Osteoblast (primary cell): ENCODE measurements at regions not wholly inside any gene's neighbourhood (a gene's known extent, or its start where the extent isn't known, plus 50 kb on each side); places are given as distances from the start of the nearest gene placed in this dataset.
A peak's percentile ranks its signal among the peaks of the same experiment; 100 is the strongest.
"Not testable (repeated sequence)": the region's sequence is repeated elsewhere in the genome, so short reads cannot be mapped to it uniquely, and the experiment has no call there.

ENCODE experiments used
- DNase-seq: peaks from one replicate; pipeline ENCODE4 v3.0.0; 2011; ENCODE audit warnings: low spot score, mixed read lengths; ENCODE audit not compliant: insufficient read length; ENCODE audit errors: missing footprints
- H2AFZ ChIP-seq: 2 replicates; pipeline ENCODE4 v1.6.0; 2011; ENCODE audit warnings: mild to moderate bottlenecking, low read length
- H3K27ac ChIP-seq: 2 replicates; pipeline ENCODE4 v1.5.1; 2011; ENCODE audit warnings: mild to moderate bottlenecking, low read depth, low read length, moderate library complexity
- H3K27me3 ChIP-seq: 2 replicates; pipeline ENCODE4 v1.6.0; 2012; ENCODE audit warnings: mild to moderate bottlenecking, control low read depth, inconsistent platforms, low read length, moderate library complexity; ENCODE audit not compliant: insufficient read depth
- H3K36me3 ChIP-seq: 2 replicates; pipeline ENCODE4 v1.5.1; 2011; ENCODE audit warnings: mild to moderate bottlenecking, low read length, control low read depth, moderate library complexity; ENCODE audit not compliant: insufficient read depth
- H3K4me1 ChIP-seq: 2 replicates; pipeline ENCODE4 v1.5.1; 2011; ENCODE audit warnings: mild to moderate bottlenecking, low read length, control low read depth, moderate library complexity; ENCODE audit not compliant: insufficient read depth
- H3K4me2 ChIP-seq: 2 replicates; pipeline ENCODE4 v1.6.0; 2011; ENCODE audit warnings: mild to moderate bottlenecking, low read length; ENCODE audit not compliant: insufficient read depth
- H3K4me3 ChIP-seq: fragments of 200-600 bp; sonication (generic); 3 replicates; pipeline ENCODE4 v1.5.1; 2012; ENCODE audit warnings: mild to moderate bottlenecking, low read length, inconsistent platforms; ENCODE audit not compliant: insufficient read depth
- H3K79me2 ChIP-seq: 2 replicates; pipeline ENCODE4 v1.6.0; 2012; ENCODE audit warnings: mild to moderate bottlenecking, low read length, control low read depth, inconsistent platforms; ENCODE audit not compliant: insufficient read depth
- H3K9me3 ChIP-seq: 2 replicates; pipeline ENCODE4 v1.5.1; 2011; ENCODE audit warnings: low read depth, low read length, control low read depth
- H4K20me1 ChIP-seq: 2 replicates; pipeline ENCODE4 v1.6.0; 2012; ENCODE audit warnings: mild to moderate bottlenecking, low read length, control low read depth; ENCODE audit not compliant: insufficient read depth
- TF ChIP-seq, protein P1 (sequence below): IDR thresholded peaks from 2 replicates; pipeline ENCODE4 v1.5.1; 2011; ENCODE audit warnings: mild to moderate bottlenecking, low read depth, low read length, moderate library complexity; ENCODE audit errors: extremely low read depth

GRCh38 chr4:10784621-10785020, 100.1 kb upstream of the CLNK start:
- Histone ChIP-seq H3K27ac (no peak overlapping the region), H3K4me1 (peaks cover 11% of the 10 kb centered on the region), H3K4me2 (no peak overlapping the region), H2AFZ (no peak overlapping the region), H3K36me3 (no peaks in the 10 kb centered on the region), H3K79me2 (no peaks in the 10 kb centered on the region), H4K20me1 (no peaks in the 10 kb centered on the region), H3K4me3 (no peak overlapping the region), H3K27me3 (no peaks in the 10 kb centered on the region), H3K9me3 (no peaks in the 10 kb centered on the region)
- no peak for DNase-seq
- TF ChIP-seq, protein P1, sequence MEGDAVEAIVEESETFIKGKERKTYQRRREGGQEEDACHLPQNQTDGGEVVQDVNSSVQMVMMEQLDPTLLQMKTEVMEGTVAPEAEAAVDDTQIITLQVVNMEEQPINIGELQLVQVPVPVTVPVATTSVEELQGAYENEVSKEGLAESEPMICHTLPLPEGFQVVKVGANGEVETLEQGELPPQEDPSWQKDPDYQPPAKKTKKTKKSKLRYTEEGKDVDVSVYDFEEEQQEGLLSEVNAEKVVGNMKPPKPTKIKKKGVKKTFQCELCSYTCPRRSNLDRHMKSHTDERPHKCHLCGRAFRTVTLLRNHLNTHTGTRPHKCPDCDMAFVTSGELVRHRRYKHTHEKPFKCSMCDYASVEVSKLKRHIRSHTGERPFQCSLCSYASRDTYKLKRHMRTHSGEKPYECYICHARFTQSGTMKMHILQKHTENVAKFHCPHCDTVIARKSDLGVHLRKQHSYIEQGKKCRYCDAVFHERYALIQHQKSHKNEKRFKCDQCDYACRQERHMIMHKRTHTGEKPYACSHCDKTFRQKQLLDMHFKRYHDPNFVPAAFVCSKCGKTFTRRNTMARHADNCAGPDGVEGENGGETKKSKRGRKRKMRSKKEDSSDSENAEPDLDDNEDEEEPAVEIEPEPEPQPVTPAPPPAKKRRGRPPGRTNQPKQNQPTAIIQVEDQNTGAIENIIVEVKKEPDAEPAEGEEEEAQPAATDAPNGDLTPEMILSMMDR = no peak

DNA sequence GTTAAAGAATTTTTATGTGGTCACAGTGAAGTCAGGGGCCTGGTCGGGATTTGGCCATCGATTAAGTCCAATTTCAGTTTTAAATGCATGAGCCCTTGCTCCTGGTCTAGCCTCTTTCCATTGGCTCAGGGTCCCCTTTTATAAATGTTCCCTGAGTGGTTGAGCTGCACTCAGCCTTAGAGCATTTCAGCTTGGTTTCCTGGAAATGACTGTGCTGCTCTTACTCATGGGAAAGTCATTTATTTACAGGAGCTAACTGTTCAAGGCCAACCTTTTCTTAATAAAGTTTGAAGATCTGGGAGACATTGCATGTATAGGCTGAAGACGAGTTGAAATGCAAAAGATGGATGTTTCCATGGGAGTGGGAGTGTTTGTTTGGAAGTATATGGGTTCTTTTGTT, 98.8 kb upstream of the CLNK start:
- peak overlapping the region; percentile 67 for H3K27ac ChIP-seq
- H2AFZ ChIP-seq = peak overlapping the region; percentile 84

GRCh38 chr4:10781805-10782204, 97.2 kb upstream of the CLNK start:
- H4K20me1 ChIP-seq = no peaks in the 10 kb centered on the region
- H3K4me3 ChIP-seq = no peak overlapping the region
- no peaks in the 10 kb centered on the region for H3K79me2 ChIP-seq
- no peaks in the 10 kb centered on the region for H3K27me3 ChIP-seq
- H2AFZ ChIP-seq = peak overlapping the region; percentile 46
- no peak overlapping the region for H3K4me2 ChIP-seq
- H3K4me1 ChIP-seq = peaks cover 11% of the 10 kb centered on the region
- H3K27ac ChIP-seq = no peak overlapping the region
- TF ChIP-seq, protein P1 = no peak
- no peak for DNase-seq
- no peaks in the 10 kb centered on the region for H3K9me3 ChIP-seq
- H3K36me3 ChIP-seq = no peaks in the 10 kb centered on the region

More for the DNA sequence above, 98.8 kb upstream of the CLNK start:
- Histone ChIP-seq H3K27me3 (no peaks in the 10 kb centered on the region), H3K79me2 (no peaks in the 10 kb centered on the region), H4K20me1 (no peaks in the 10 kb centered on the region), H3K4me2 (peak overlapping the region; percentile 16), H3K9me3 (no peaks in the 10 kb centered on the region), H3K4me3 (no peak overlapping the region), H3K4me1 (peaks cover 11% of the 10 kb centered on the region), H3K36me3 (no peaks in the 10 kb centered on the region)
- TF ChIP-seq, protein P1 = no peak
- DNase-seq = peak; percentile 76

DNA sequence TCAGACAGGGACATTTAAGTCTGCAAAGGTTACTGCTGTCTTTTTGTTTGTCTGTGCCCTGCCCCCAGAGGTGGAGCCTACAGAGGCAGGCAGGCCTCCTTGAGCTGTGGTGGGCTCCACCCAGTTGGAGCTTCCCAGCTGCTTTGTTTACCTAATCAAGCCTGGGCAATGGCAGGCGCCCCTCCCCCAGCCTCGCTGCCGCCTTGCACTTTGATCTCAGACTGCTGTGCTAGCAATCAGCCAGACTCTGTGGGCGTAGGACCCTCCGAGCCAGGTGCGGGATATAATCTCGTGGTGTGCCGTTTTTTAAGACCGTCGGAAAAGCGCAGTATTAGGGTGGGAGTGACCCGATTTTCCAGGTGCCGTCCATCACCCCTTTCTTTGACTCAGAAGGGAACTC, 96.2 kb upstream of the CLNK start:
- not testable (repeated sequence) for H3K36me3 ChIP-seq

GRCh38 chr4:10775132-10775531, 90.6 kb upstream of the CLNK start:
- not testable (repeated sequence) for H3K4me3 ChIP-seq, H2AFZ ChIP-seq, H3K79me2 ChIP-seq, H3K27ac ChIP-seq, DNase-seq, H3K27me3 ChIP-seq, H3K4me2 ChIP-seq, H3K9me3 ChIP-seq, H4K20me1 ChIP-seq, H3K4me1 ChIP-seq, H3K36me3 ChIP-seq

More for the DNA sequence above, 96.2 kb upstream of the CLNK start:
- H3K27ac ChIP-seq, H4K20me1 ChIP-seq, H2AFZ ChIP-seq, H3K27me3 ChIP-seq, H3K4me2 ChIP-seq, DNase-seq, H3K9me3 ChIP-seq, H3K4me3 ChIP-seq, H3K79me2 ChIP-seq: not testable (repeated sequence)
- peaks cover 11% of the 10 kb centered on the region for H3K4me1 ChIP-seq
